Vagina (tissue), 2 donors: ENCODE measurements at regions not wholly inside any gene's neighbourhood (a gene's known extent, or its start where the extent isn't known, plus 50 kb on each side); places are given as distances from the start of the nearest gene placed in this dataset.

Experiments
- POLR2A ChIP-seq, 2 donors: fragments of 450-650 bp; IDR thresholded peaks; one replicate each; pipeline ENCODE4 v1.6.1; 2017; ENCODE audit warnings: antibody characterized with exemption in 2 of 2, mild to moderate bottlenecking in 2 of 2, moderate library complexity in 2 of 2
- POLR2AphosphoS5 ChIP-seq, 2 donors: sonication (generic); formaldehyde crosslinking; IDR thresholded peaks; one replicate each; pipeline ENCODE4 v1.9.0; 2017; ENCODE audit warnings: antibody characterized with exemption in 2 of 2, mild to moderate bottlenecking in 2 of 2, low read depth in 1 of 2; ENCODE audit not compliant: insufficient read depth in 1 of 2
- TF ChIP-seq, protein P1 (sequence below), 3 experiments: fragments of 450-650 bp in 2 of 3; fragments of 200-600 bp in 1 of 3; sonication (generic) in 1 of 3; IDR thresholded peaks; one replicate each; pipeline ENCODE4 v1.5.1; 2017 to 2019; ENCODE audit warnings: antibody characterized with exemption in 3 of 3, mild to moderate bottlenecking in 2 of 3, moderate library complexity in 2 of 3

DNA sequence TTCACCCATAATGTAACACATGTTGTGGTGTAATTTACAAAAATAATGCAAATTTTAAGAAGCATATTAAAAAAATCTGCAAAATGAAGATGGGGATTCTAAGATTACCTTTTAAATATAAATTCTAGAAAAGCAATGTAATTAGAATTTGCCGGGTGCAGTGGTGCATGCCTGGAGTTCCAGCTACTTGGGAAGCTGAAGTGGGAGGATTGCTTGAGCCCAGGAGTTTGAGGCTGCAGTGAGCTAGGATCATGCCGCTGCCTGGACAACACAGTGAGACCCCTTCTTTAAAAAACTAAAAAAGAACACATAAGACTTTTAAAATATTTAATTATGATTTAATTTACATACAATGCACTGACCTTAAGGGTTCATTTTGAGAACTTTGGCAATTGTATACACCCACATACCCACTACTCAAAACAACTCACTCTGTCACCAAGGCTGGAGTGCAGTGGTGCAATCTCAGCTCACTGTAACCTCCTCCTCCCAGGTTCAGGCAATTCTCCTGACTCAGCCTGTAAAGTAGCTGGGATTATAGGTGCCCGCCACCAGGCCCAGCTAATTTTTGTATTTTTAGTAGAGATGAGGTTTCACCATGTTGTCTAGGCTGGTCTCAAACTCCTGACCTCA is 134.0 kb upstream of the TBL1XR1 start:
- TF ChIP-seq, protein P1, sequence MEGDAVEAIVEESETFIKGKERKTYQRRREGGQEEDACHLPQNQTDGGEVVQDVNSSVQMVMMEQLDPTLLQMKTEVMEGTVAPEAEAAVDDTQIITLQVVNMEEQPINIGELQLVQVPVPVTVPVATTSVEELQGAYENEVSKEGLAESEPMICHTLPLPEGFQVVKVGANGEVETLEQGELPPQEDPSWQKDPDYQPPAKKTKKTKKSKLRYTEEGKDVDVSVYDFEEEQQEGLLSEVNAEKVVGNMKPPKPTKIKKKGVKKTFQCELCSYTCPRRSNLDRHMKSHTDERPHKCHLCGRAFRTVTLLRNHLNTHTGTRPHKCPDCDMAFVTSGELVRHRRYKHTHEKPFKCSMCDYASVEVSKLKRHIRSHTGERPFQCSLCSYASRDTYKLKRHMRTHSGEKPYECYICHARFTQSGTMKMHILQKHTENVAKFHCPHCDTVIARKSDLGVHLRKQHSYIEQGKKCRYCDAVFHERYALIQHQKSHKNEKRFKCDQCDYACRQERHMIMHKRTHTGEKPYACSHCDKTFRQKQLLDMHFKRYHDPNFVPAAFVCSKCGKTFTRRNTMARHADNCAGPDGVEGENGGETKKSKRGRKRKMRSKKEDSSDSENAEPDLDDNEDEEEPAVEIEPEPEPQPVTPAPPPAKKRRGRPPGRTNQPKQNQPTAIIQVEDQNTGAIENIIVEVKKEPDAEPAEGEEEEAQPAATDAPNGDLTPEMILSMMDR (IDR thresholded peaks at IDR 0.05), result no peak
- TF ChIP-seq POLR2A (IDR thresholded peaks at IDR 0.05), result no peak
- no peak for TF ChIP-seq POLR2AphosphoS5 (IDR thresholded peaks at IDR 0.05; ENCODE audit: insufficient read depth in 1 of 2, low read depth in 1 of 2)
